GM18511 (cell line): ENCODE measurements at regions not wholly inside any gene's neighbourhood (a gene's known extent, or its start where the extent isn't known, plus 50 kb on each side); places are given as distances from the start of the nearest gene placed in this dataset.

Experiments used
- ATAC-seq: cut with Tn5 transposase; IDR thresholded peaks from one replicate; pipeline ENCODE4 v1.9.1; 2021; ENCODE audit warnings: mild to moderate bottlenecking, moderate library complexity; ENCODE audit not compliant: unreplicated experiment

GRCh38 chr1:239590556-239590955 is 204.2 kb downstream of the CHRM3 start:
- no peak for ATAC-seq

- ATAC-seq = no peak
These were observed 207.2 kb downstream of the CHRM3 start for GRCh38 chr1:239593527-239593926.

- ATAC-seq = no peak
These were observed 214.2 kb downstream of the CHRM3 start for GRCh38 chr1:239600588-239600987.

DNA sequence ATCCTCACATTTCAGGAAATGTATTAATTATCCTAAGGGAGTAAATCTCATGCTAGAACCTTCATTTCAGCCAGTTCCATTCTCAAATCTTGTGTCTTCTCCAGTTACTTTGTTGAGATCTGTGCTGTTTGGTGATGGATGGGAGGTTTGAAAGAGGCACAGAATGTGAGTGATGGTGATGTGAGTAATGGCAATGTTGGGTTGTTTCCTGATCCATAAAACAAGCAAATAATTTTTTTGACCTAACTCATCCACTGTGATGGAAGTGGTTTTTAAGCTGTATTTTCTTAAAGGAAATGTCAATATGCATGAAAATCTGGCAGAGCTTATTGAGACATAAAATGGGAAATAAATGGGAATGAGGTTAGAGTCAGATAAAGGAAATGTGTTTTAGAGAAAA is 214.7 kb downstream of the CHRM3 start:
- ATAC-seq = no peak

GRCh38 chr1:239603530-239603929 is 217.2 kb downstream of the CHRM3 start:
- no peak for ATAC-seq

GRCh38 chr1:239606850-239607400 is 220.6 kb downstream of the CHRM3 start:
- ATAC-seq = no peak

DNA sequence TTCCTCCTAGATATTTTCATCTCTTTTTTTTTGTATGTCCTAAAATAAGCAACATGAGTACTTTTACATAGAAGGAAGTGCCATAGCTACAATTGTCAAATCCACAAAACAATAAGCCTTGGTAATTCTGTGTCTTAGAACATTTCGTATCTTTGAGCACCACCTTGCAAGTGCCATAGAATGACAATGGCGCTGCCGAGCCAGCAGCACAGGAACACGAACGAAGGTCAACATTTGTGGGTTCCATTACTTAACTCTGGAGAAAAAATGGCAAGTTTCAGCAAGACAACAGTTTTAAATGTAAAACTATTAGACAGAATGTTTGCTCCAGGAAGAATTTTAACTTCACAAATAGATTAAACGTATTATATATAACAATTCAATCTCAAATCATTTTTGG is 222.1 kb downstream of the CHRM3 start:
- ATAC-seq = no peak

- no peak for ATAC-seq
These were observed 226.0 kb downstream of the CHRM3 start for GRCh38 chr1:239612379-239612778.

DNA sequence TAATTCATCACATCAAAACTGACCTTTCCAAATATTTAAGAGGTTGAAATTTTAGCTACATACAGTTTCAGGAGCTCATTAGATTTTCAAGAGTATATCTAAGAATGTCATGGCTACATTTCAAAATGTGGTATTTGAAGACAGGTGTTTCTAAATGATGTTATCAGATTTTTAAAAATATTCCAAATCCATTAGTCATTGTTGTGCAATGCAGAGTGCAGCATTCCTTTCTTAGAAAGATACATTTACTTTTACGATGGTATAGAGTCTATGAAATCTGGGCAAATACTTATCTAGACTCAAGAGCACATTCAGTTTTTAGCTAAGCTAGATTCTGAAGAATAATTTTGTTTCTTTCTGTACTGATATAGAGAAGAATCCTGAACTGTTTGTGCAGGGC is 230.3 kb downstream of the CHRM3 start:
- ATAC-seq = no peak

DNA sequence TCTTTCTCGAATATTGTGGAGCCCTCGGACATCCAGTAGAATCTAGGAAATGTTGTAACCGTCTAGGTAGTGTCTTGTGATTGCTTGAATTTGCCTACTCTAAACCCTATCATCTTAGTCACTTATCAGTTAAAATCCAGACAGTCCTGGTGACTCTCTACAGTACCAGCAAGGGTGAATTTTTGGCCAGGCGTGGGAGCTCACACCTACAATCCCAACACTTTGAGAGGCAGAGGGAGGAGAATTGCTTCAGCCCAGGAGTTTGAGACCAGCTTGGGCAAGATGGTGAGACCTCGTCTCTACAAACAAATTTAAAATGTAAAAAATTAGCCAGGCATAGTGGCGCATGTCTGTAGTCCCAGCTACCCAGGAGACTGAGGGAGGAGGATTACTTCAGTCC is 230.9 kb downstream of the CHRM3 start:
- no peak for ATAC-seq

DNA sequence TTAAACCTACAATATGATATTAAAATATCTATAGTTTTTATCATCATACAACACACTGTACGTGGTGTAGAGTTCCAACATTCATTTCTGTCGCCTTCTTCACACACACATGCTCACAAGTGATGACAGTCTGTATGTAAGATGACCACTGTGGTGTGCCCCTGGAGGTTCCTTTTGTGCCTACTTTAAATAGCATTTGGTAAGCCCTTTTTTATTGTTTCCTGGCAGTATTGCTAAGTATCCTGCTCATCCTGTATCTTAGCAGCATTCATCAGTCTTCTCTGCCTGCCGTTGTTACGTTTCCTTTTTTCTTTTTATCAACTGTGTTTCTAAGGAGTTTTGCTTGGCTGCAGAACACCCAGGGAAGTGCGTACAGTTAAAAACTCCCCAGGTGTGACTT is 231.4 kb downstream of the CHRM3 start:
- ATAC-seq = no peak

DNA sequence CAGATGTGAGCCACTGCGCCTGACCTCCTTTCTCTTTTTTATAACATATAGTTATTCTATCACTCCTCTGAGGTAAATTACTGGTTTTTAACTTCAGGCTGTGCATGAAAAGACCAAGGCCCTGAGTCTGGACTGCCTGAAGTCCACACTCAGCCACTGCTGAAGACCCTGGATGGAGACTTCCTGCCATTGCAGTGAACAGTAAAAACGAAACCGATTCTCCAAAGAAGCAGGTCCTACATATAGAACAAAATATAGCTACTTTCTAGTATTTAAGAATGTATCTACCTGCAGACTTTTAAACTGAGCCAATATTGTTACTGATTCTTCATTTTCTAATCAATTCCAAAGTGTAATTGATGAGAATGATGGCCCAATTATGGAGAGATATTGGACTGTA is 232.8 kb downstream of the CHRM3 start:
- no peak for ATAC-seq

- ATAC-seq = no peak
These were observed 244.4 kb downstream of the CHRM3 start for GRCh38 chr1:239630767-239631166.

DNA sequence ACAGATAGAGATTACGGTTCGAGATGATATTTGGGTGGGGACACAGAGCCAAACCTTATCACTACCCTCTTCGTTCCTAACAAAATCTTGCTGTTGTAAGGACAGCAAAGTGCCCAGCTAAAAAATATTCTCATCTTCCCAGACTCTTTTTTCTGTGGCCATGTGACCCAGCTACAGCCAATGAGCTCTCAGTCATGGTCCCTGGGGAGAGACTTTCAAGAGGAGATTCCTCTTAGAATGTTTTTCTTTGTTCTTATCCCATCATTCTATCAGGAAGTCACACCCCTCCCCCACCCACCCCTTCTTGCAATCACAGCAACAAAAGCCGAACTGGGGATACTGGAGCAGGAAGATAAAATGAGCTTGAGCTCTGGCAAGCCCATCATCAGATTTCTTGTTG is 247.1 kb downstream of the CHRM3 start:
- ATAC-seq = no peak

- no peak for ATAC-seq
These were observed 248.9 kb downstream of the CHRM3 start for GRCh38 chr1:239635276-239635675.

GRCh38 chr1:239636347-239636746 is 250.0 kb downstream of the CHRM3 start:
- no peak for ATAC-seq

DNA sequence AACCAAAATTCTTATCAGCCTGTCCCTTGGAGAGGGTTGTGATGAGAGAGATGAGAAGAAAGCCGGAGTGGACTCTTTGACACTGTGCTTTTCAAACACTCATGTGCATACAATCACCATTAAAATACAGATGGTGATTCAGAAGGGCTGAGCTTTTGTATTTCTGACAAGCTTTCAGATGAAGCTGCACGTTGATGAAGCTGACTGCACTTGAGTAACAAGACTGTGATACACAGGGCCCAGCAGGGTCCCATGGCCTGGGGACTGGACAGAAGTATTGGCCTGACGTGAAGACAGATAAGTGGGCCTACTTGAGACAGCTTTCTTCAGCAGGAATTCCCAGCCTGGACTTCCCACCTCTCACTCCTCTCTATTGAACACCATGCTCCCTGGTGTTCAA is 258.2 kb downstream of the CHRM3 start:
- ATAC-seq = no peak

GRCh38 chr1:239647045-239647444 is 260.7 kb downstream of the CHRM3 start:
- ATAC-seq = no peak

DNA sequence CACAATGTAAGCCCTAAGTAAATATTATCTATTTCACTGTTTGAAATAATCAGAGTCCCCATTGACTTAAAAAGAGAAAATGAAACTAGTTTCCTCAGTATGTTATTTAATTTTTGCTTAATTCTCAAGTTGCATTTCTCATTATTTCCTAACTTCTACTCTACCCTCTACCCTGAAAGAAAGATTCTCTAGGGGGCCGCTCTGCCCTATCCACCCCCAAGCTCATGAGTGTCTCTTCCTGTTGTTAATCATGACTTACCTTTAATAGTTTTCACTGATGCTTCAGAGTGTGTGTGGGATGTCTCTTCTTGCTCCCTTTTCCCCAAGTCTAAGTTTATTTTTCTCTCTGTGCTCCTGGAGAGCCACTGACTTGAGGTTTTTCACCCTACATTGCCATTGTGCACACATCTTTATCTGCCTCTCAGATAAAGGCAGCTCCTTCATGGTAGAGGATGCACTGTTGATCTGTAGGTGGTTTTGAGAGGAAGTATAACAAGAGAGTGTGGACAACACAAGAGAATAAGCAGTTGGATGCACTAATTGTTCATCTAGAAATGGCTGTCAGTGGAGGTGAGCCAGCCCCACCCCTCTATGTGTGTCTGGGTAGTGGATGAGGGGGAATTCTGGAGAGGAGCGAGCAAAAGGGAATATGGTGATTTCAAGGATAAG is 261.7 kb downstream of the CHRM3 start:
- no peak for ATAC-seq

- ATAC-seq = no peak
These were observed 268.7 kb downstream of the CHRM3 start for GRCh38 chr1:239655023-239655422.

- ATAC-seq = no peak
These were observed 270.9 kb downstream of the CHRM3 start for GRCh38 chr1:239657291-239657690.

DNA sequence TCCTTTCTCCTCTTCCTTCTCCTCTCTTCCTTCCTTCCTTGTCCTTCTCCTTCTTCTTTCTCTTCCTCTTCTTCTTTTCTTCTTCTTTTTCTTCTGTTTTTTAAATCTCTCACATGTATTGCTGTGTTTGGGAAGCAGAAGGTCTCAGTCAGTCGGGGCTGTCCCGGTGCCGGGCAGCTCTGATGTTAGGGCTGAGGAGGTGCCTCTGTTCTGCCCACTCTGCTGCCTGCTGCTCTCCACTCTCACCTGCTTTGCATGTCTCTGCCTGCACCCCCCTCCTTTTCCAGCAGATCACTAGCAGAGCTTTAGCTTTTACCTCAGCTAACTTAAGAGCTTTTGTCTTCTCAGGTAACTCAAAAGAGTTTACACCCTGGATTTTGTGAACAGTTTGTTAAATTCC is 276.6 kb downstream of the CHRM3 start:
- no peak for ATAC-seq

DNA sequence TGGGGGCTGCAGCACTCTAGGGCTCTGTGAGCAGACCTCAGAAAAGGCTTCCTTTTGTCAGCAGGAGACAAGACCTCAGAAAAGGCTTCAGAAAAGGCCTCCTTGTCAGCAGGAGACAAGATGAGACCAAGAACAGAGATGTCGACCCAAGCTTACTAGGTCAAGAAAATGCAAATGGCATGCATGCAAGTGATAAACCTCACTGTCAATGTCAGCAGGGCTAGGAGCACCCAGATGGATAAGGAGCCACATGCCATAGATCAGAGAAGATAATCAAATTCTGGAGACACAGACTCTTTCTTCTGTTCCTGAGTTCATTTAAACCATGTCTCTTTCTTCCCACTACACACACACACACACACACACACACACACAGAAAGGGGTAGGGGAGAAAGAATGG is 285.9 kb downstream of the CHRM3 start:
- no peak for ATAC-seq
